ENCODE measurements at regions not wholly inside any gene's neighbourhood (a gene's known extent, or its start where the extent isn't known, plus 50 kb on each side); places are given as distances from the start of the nearest gene placed in this dataset.

GRCh38 chr7:27375958-27376357 lies 133.4 kb downstream of the EVX1 start:
- Histone ChIP-seq H4K5ac (ENCODE audit: insufficient read length, low read depth, low read length) (no peak overlapping the region), H3K79me1 (ENCODE audit: low read depth, low read length) (no peaks in the 10 kb centered on the region), H2BK120ac (replicated peaks; ENCODE audit: low read depth, low read length) (no peak overlapping the region), H3K9ac (replicated peaks in 1 of 4; ENCODE audit: extremely low read depth in 1 of 4, low read depth in 3 of 4, low read length in 3 of 4) (no peak overlapping the region), H3K4me1 (replicated peaks in 1 of 4; ENCODE audit: control insufficient read depth in 3 of 4, insufficient read depth in 4 of 4, low read length in 3 of 4) (peaks cover 0 to 8% (median 2%) of the 10 kb centered on the region in 4 experiments; a peak in 2 of 7 replicates), H3K23ac (ENCODE audit: insufficient read length) (no peak overlapping the region), H3K23me2 (ENCODE audit: low read depth, low read length) (no peaks in the 10 kb centered on the region), H4K91ac (replicated peaks; ENCODE audit: insufficient read length, low read length) (no peak overlapping the region), H3K27me3 (replicated peaks in 1 of 4; ENCODE audit: control insufficient read depth in 3 of 4, extremely low read depth in 1 of 4, insufficient read depth in 3 of 4, low read length in 3 of 4) (no peaks in the 10 kb centered on the region), H3K27ac (ENCODE audit: low read depth, low read length) (no peak overlapping the region), H3K36me3 (ENCODE audit: control insufficient read depth in 2 of 4, insufficient read depth in 4 of 4, low read length in 3 of 4) (no peaks in the 10 kb centered on the region), H3K4me3 (ENCODE audit: extremely low read depth in 1 of 4, insufficient read depth in 2 of 4, low read depth in 3 of 4, low read length in 4 of 4) (no peak overlapping the region), H2BK12ac (ENCODE audit: low read depth, low read length) (0 out of 2 replicates have a peak overlapping the region, but pooled peaks have one; percentile 51), H2AK5ac (ENCODE audit: low read depth, low read length) (no peak overlapping the region), H3K14ac (ENCODE audit: insufficient read length) (no peak overlapping the region), H4K20me1 (replicated peaks in 1 of 2; ENCODE audit: control insufficient read depth in 1 of 2, insufficient read depth in 2 of 2, low read length in 2 of 2) (no peaks in the 10 kb centered on the region), H3K18ac (ENCODE audit: extremely low read depth, low read length) (no peak overlapping the region), H2BK15ac (ENCODE audit: low read length) (no peak overlapping the region), H3K56ac (replicated peaks; ENCODE audit: insufficient read length, low read depth, low read length) (no peak overlapping the region), H3K4me2 (ENCODE audit: insufficient read depth in 1 of 2, low read depth in 2 of 2, low read length in 2 of 2) (no peak overlapping the region), H4K8ac (ENCODE audit: extremely low read depth, insufficient read depth, low read length) (no peak overlapping the region), H3K79me2 (ENCODE audit: control insufficient read depth in 1 of 2, insufficient read depth in 2 of 2, low read length in 2 of 2) (no peaks in the 10 kb centered on the region), H2BK5ac (ENCODE audit: low read depth, low read length) (no peak overlapping the region), H2BK20ac (ENCODE audit: low read length) (no peak overlapping the region), H3K9me3 (ENCODE audit: insufficient read depth in 2 of 2, low read depth in 1 of 2, low read length in 1 of 2) (no peaks in the 10 kb centered on the region), H2AFZ (ENCODE audit: low read length) (no peak overlapping the region), H3K4ac (replicated peaks; ENCODE audit: insufficient read length, low read depth, low read length) (no peak overlapping the region)
- CTCF ChIA-PET (ENCODE audit: partially characterized antibody) = interaction anchor here (0.8 to 2.3 kb wide), 7 partner anchors 9 to 399 kb away, joined by 3 to 5 read pairs (median 4); no protein-coding TSS in a partner anchor
- FAIRE-seq = no peak
- 49% methylated on average over 5 of the region's 5 CpGs; no CpG with 5 or more reads in 1 of the 2 experiments for WGBS, 2 experiments (ENCODE audit: extremely low coverage in 1 of 2, insufficient coverage in 1 of 2, insufficient read length in 1 of 2, insufficient replicate concordance in 2 of 2, low coverage in 1 of 2, low lambda C conversion rate in 2 of 2, missing lambda C conversion rate in 1 of 2)
- TF ChIP-seq SIRT6 (IDR thresholded peaks at IDR 0.05; ENCODE audit: low read length) (no peak), TAF1 (IDR thresholded peaks at IDR 0.05; ENCODE audit: low read depth, low read length) (no peak), SP4 (IDR thresholded peaks at IDR 0.05; ENCODE audit: low read length) (no peak), KDM5A (IDR thresholded peaks at IDR 0.05; ENCODE audit: low read length) (no peak), CBX8 (IDR thresholded peaks at IDR 0.05; ENCODE audit: borderline replicate concordance, low read depth, low read length) (no peak), SRF (IDR thresholded peaks at IDR 0.05; ENCODE audit: low read depth, low read length) (no peak)
- DNase-seq (ENCODE audit: low read depth in 1 of 2, low spot score in 2 of 2) = no peak
- POLR2A ChIA-PET (ENCODE audit: partially characterized antibody) = no interaction called here
